DMS153 treated with DMSO at 0.1 percent for 48 hours (cell line): ENCODE measurements at regions not wholly inside any gene's neighbourhood (a gene's known extent, or its start where the extent isn't known, plus 50 kb on each side); places are given as distances from the start of the nearest gene placed in this dataset.

Source experiments
- DNase-seq: peaks from one replicate; lab custom pipeline; 2025; ENCODE audit not compliant: unreplicated experiment; lab: John Stamatoyannopoulos, UW

DNA sequence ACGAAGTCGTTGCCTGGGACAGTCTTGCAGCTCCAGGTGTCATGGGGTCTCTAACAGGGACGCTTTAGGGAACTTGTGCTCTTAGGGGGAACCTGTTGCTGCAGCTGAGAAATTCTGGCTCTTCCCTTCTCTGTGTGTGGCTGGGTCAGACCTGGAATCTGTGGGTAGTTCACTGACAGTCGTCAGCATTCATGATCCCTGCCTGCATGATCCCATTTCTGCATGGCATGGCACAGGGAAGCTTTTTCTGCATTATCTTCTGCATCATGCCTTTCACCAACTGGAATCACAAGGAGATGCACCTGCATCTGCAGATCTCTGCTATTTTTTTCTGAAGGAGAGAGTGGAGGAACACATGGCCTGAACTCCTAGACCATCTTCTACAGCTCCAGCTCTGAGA, 85.6 kb downstream of the SOX9 start:
- no peak for DNase-seq

GRCh38 chr17:72208832-72209231, 88.0 kb downstream of the SOX9 start:
- no peak for DNase-seq

DNA sequence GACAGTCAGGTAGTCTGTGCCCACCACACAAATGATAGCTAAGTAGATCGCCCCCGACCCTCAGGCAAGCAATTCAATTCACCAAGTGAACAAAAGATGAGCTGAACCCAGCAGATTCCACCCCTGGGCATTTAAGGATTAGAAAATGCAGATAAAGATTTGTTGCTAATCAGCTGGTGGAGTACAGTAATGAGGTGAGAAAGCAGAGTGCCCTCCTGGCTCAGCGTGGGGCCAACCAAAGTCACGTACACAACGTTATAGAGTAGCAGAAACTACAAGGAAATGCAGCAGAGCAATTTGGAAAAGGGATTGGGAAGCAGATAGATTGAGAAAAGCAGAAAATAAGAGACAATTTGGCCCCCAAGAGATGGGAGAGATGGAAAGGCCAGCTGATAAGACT, 91.2 kb downstream of the SOX9 start:
- no peak for DNase-seq

DNA sequence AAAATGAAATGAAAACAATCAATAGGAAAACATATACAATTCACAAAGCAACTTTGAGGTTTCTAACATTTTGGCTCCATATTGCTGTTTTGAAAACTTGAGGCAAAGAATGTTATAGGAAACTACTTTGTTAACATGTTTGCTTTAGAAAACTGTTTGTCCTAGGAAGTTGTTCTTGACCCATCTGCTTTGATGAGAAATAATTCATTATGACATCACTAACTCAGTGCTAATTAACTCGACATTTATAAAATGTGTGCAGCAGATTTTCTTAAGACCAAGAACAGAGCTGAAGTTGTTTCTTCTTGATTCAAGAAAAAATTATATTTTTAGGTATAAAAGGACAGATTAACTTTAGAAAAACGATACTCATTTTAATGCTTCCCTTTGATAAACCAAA, 94.7 kb downstream of the SOX9 start:
- DNase-seq: no peak

- no peak for DNase-seq
Observed at GRCh38 chr17:72215928-72216327, 95.1 kb downstream of the SOX9 start.

- DNase-seq: no peak
Observed at GRCh38 chr17:72219137-72219823, 98.5 kb downstream of the SOX9 start.

DNA sequence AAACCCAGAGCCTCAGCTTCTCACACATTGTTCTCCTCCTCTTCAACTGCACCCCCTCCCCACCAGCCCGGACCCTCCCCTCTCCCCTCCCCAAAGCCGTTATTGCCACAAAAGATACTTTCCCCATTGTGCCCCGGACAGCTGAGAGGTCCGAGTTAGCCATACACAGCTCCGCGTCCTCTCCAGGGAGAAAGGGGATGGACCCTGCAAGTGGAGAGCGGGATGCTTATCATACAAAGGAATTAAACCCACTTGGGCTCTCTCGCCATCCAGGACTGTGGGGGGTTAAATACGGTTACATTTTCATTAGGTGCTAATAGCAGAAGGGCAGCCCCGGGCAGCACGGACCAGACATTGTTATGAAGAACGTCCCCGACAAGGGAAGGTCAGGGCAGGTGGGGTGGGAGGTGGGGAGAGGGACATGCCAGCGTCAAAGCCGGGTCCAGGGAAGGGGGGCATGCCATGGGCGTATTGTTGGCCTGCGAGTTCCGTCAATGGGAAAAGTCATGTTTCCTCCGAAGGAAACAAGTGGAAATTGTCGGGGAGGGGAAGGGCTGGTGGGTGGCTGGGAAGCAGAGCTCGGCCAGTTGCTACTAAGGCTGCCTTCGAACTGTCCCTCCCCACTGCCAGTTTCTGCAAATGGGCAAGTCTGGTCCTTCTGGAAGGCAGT, 99.1 kb downstream of the SOX9 start:
- no peak for DNase-seq

DNA sequence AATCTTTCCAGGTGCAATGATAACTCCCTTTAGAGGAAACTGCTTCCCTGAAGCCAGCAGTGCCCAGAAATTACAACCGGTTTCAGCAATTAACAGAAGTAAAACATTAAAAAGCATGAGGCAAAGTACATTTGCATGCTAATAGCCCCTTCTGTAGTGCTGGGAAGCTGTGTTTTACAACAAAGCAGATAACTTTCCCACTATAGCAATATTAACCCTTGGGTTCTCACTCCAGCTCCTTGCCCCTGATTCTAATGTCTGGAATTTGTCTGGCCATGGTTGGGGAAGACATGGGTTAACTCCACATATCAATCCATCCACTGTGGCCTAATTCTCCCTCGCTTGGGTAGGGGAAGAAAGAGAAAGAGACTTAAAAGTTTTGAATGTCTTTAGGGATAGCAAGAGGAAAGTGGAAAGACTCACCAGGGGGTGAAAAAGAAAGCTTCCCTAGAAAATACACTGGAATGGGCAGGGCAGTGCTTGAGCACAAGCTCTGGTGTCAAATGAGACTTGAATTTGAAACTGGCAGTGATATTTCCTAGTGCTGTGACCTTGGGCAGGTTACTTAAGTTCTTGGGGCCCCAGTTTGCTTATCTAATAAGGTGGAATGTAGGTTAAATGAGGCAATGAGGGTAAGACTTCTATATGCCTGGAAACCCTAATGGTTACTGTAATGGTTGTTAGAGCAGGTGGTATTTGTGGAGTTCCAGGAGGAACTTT, 102.0 kb downstream of the SOX9 start:
- no peak for DNase-seq

DNA sequence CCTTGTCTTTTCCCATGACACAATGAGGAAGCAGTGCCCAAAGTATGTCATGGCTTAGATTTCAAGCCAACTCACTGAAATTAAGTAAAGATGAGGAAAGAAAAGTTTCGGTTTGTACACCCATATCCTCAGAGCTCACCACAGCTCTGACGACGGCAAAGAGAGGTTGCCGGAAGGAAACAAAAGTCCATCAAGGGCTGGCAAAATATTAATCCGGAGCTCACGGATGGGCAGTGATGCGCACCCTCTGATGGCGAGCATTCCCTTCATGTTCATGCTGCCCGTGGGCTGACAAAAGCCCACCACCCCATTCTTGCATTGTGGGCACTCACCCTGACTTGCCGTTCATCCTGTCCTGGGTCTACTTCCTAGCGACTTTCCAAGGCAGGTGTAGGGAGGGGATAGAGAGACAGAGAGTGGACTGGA, 103.1 kb downstream of the SOX9 start:
- DNase-seq: no peak

DNA sequence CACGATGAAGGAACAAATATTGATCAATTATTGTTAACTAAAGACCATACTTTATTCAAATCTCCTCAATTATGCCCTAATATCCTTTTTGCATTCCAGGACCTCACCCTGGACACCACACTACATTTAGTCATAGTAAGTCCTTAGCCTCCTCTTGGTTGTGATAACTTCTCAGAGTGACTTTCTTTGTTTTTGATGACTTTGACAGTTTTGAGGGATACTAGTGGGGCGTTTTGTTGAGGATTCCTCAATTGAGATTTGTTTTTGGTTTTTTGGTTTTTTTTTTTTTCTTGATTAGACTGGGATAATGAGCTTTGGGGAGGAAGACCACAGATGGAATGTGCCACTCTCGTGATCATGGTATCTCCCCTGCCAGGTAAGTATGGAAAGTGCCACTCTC, 105.5 kb downstream of the SOX9 start:
- no peak for DNase-seq

DNA sequence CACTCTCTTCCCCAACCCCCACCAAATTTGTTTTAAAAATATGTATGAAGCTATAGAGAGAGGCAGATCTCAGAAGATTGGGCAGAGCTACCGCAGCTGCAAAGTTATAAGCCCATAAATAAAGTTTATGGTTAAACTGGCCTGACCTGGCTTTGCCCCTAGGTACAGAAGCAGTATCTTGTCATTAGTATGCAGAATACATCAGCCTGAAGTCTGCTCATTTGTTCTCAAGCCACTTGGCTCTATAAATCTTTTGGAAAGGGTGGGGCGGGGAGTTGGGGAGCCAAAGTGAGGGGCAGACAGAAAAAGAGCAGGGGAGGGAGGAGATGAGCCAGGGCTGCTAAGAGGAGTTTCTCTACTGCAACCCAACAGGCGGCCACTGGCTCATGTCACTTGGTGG, 113.2 kb downstream of the SOX9 start:
- DNase-seq: no peak

GRCh38 chr17:72234985-72235384, 114.2 kb downstream of the SOX9 start:
- no peak for DNase-seq

GRCh38 chr17:72236980-72237633, 116.3 kb downstream of the SOX9 start:
- DNase-seq: peak; percentile 18

DNA sequence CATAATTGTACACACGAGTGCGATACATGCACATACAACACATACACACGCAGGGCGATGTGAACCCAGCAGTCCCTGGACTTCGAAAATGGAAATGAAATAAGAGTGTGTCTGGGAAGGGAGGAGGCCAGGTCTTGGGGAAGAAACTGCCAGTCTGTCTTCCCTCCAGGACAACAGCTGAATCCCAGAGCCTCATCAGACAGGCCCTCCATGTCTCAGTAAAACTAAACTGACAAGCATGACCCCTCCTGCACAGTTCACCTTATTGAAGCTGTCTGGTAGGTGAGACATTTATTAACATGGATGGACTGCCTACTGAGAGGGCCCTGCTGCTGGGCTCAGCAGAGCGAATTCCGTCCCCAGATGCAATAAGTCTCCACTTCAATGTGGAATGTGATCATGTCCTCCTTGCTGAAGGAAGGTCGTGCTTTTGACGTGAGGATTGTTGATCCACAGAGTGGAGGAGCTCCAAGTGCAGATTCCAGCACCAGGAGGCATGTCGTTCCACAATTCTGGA, 117.4 kb downstream of the SOX9 start:
- no peak for DNase-seq

- DNase-seq: no peak
Observed at GRCh38 chr17:72239548-72239947, 118.7 kb downstream of the SOX9 start.

GRCh38 chr17:72240333-72240732, 119.5 kb downstream of the SOX9 start:
- DNase-seq: no peak

- DNase-seq: no peak
Observed at GRCh38 chr17:72244494-72244893, 123.7 kb downstream of the SOX9 start.

- DNase-seq: no peak
Observed at GRCh38 chr17:72244956-72245355, 124.1 kb downstream of the SOX9 start.

GRCh38 chr17:72249441-72249840, 128.6 kb downstream of the SOX9 start:
- no peak for DNase-seq

DNA sequence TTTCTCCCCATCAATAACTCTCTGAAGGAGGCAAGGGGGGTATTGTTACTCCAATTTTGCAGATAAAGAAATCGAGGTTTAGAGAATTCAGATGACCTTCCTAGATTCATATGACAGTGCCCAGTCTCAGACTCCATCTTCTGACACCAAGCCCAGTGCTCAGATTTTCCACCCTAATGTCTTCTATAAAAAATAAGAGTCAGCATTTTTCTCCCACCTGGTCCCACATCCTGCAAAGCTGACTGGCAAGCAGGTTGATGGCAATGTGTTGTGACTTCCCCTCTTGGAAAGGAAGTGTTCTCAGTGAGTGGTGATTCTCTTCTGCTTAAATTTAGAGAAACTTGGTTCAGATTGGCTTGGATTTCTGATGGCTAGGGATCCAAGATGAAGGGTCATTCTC, 129.4 kb downstream of the SOX9 start:
- DNase-seq: no peak

GRCh38 chr17:72253597-72253996, 132.8 kb downstream of the SOX9 start:
- DNase-seq: no peak
